HepG2 (cell line): ENCODE measurements at regions not wholly inside any gene's neighbourhood (a gene's known extent, or its start where the extent isn't known, plus 50 kb on each side); places are given as distances from the start of the nearest gene placed in this dataset.
A peak's percentile ranks its signal among the peaks of the same experiment; 100 is the strongest.

Experiments used
- ATAC-seq: fragments of 200-7000 bp; cut with Tn5 transposase; 3 replicates; pipeline ENCODE4 v1.9.1; 2020; ENCODE audit warnings: mild to moderate bottlenecking, moderate library complexity
- BruUV-seq: library from RNA; stranded (reverse); fragments of 400-500 nt; replicated peaks from 2 replicates; lab custom pipeline; 2021; lab: Mats Ljungman, UMichigan
- CTCF ChIA-PET: fragments of 300-600 bp; formaldehyde crosslinking; extraction: SDS; loops from one replicate; lab custom pipeline; 2021; ENCODE audit warnings: low total read pairs, inconsistent platforms, low intra/inter-chr PET ratio; lab: Yijun Ruan, JAX
- POLR2A ChIA-PET: fragments of 350-600 bp; sonication (Branson Sonifier 250); formaldehyde crosslinking; loops from one replicate; lab custom pipeline; 2020; ENCODE audit warnings: antibody characterized with exemption, inconsistent platforms; lab: Yijun Ruan, JAX
- DNase-seq: peaks from one replicate; pipeline ENCODE4 v3.0.0-alpha.2; 2015; ENCODE audit warnings: low spot score
- FAIRE-seq: peaks from 3 replicates; lab custom pipeline; 2011; peaks lifted over from hg19 to GRCh38; lab: Jason Lieb, UNC
- H2AFZ ChIP-seq: one replicate; pipeline ENCODE4 v1.6.1; 2011; ENCODE audit warnings: low read length, inconsistent platforms
- H3K27ac ChIP-seq: fragments of 300-600 bp; 3 replicates; pipeline ENCODE4 v1.8.0; 2011; ENCODE audit warnings: mixed run types, mild to moderate bottlenecking, mixed read lengths, low read length, inconsistent platforms; ENCODE audit not compliant: insufficient read depth; ENCODE audit errors: extremely low read length
- H3K27me3 ChIP-seq, 2 experiments: fragments of 200-600 bp in 1 of 2; 2 replicates in 1 of 2; 3 replicates in 1 of 2; pipeline versions ENCODE4 v1.6.0 to v1.8.0; 2011; ENCODE audit warnings: low read length in 2 of 2, mild to moderate bottlenecking in 2 of 2, moderate library complexity in 2 of 2, inconsistent platforms in 1 of 2; ENCODE audit not compliant: insufficient read depth in 2 of 2, control insufficient read depth in 1 of 2
- H3K36me3 ChIP-seq, 2 experiments: fragments of 200-600 bp in 1 of 2; replicated peaks in 1 of 2; 2 replicates in 1 of 2; 3 replicates in 1 of 2; pipeline versions ENCODE4 v1.5.1 to v1.8.0; 2011; ENCODE audit warnings: low read length in 2 of 2, inconsistent platforms in 1 of 2; ENCODE audit not compliant: insufficient read depth in 2 of 2, control insufficient read depth in 1 of 2
- H3K4me1 ChIP-seq: 2 replicates; pipeline ENCODE4 v1.5.1; 2012; ENCODE audit warnings: low read length, inconsistent platforms; ENCODE audit not compliant: insufficient read depth
- H3K4me2 ChIP-seq: 2 replicates; pipeline ENCODE4 v1.6.0; 2011; ENCODE audit warnings: low read depth, low read length, inconsistent platforms
- H3K4me3 ChIP-seq, 3 experiments: fragments of 200-600 bp in 1 of 3; sonication (generic), shearing (Covaris generic) in 1 of 3; replicated peaks in 1 of 3; 2 replicates each; pipeline ENCODE4 v1.5.1; 2011 to 2016; ENCODE audit warnings: low read length in 3 of 3, inconsistent platforms in 2 of 3, low read depth in 2 of 3, mild to moderate bottlenecking in 2 of 3, control low read depth in 1 of 3, mixed read lengths in 1 of 3; ENCODE audit not compliant: insufficient read depth in 1 of 3
- H3K79me2 ChIP-seq: one replicate; pipeline ENCODE4 v1.6.1; 2011; ENCODE audit warnings: low read length, inconsistent platforms; ENCODE audit not compliant: insufficient read depth
- H3K9ac ChIP-seq: 2 replicates; pipeline ENCODE4 v1.6.0; 2011; ENCODE audit warnings: mild to moderate bottlenecking, low read depth, low read length, inconsistent platforms; ENCODE audit not compliant: insufficient read depth
- H3K9me3 ChIP-seq: 2 replicates; pipeline ENCODE4 v1.5.1; 2012; ENCODE audit warnings: mild to moderate bottlenecking, low read length
- H4K20me1 ChIP-seq: 2 replicates; pipeline ENCODE4 v1.6.0; 2011; ENCODE audit warnings: inconsistent platforms, mild to moderate bottlenecking, low read length, moderate library complexity; ENCODE audit not compliant: insufficient read depth
- CEBPB ChIP-seq: IDR thresholded peaks from 2 replicates; pipeline ENCODE4 v1.6.1; 2011; ENCODE audit warnings: low read depth, low read length, improper control_type of control experiment, borderline replicate concordance
- CEBPG ChIP-seq: IDR thresholded peaks from 2 replicates; pipeline ENCODE4 v1.6.1; 2016
- HMG20A ChIP-seq: IDR thresholded peaks from 2 replicates; pipeline ENCODE4 v1.6.1; 2016; ENCODE audit warnings: borderline replicate concordance
- HNF4A ChIP-seq: sonication (generic); formaldehyde crosslinking; IDR thresholded peaks from 2 replicates; pipeline ENCODE4 v1.4.0; 2020; ENCODE audit warnings: missing genetic modification reagents
- SMARCC2 ChIP-seq: fragments of 450-650 bp; IDR thresholded peaks from 2 replicates; pipeline ENCODE4 v1.6.1; 2017; ENCODE audit warnings: antibody characterized with exemption, mild to moderate bottlenecking
- SOX13 ChIP-seq, 3 experiments: fragments of 450-650 bp in 1 of 3; sonication (generic) in 1 of 3; formaldehyde crosslinking in 1 of 3; IDR thresholded peaks in 2 of 3; conservative IDR thresholded peaks in 1 of 3; 2 replicates each; pipeline versions ENCODE4 v1.5.0 to v1.6.1; 2016 to 2020; ENCODE audit warnings: antibody characterized with exemption in 1 of 3, mild to moderate bottlenecking in 1 of 3, missing compliant biosample characterization in 1 of 3, missing genetic modification reagents in 1 of 3, moderate library complexity in 1 of 3
- STAT5B ChIP-seq: sonication (generic); formaldehyde crosslinking; IDR thresholded peaks from 2 replicates; pipeline ENCODE4 v1.4.0; 2020; ENCODE audit warnings: missing genetic modification reagents
- ZKSCAN8 ChIP-seq: IDR thresholded peaks from 2 replicates; pipeline ENCODE4 v1.6.1; 2016; ENCODE audit warnings: borderline replicate concordance, missing genetic modification reagents, missing compliant biosample characterization
- ZNF17 ChIP-seq: sonication (generic); formaldehyde crosslinking; IDR thresholded peaks from 2 replicates; pipeline ENCODE4 v1.5.0; 2020; ENCODE audit warnings: mild to moderate bottlenecking, missing genetic modification reagents
- WGBS: methylation state at CpG from one replicate; pipeline ENCODE4 v1.1.6; 2017; ENCODE audit warnings: low lambda C conversion rate; 5-methylcytosine and 5-hydroxymethylcytosine counted together
- in situ Hi-C: cut with HindIII; loops from 2 replicates; pipeline ENCODE4 v1.10.0; 2017; ENCODE audit warnings: low pct_unique_long_range_greater_than_20kb; ENCODE audit not compliant: extremely low pct_ligation_motif_present
- intact Hi-C: fragments of 100-400 bp; cut with micrococcal nuclease; formaldehyde crosslinking; loops from one replicate; pipeline ENCODE4 v1.10.0; 2022; ENCODE audit not compliant: unreplicated experiment
- TF ChIP-seq, protein P1 (sequence below): IDR thresholded peaks from 2 replicates; pipeline ENCODE4 v1.4.0; 2020; ENCODE audit warnings: mild to moderate bottlenecking, missing genetic modification reagents
- TF ChIP-seq, protein P2 (sequence below): sonication (generic); formaldehyde crosslinking; IDR thresholded peaks from 2 replicates; pipeline ENCODE4 v1.8.1; 2023; ENCODE audit warnings: missing genetic modification reagents, mild to moderate bottlenecking, borderline replicate concordance

DNA sequence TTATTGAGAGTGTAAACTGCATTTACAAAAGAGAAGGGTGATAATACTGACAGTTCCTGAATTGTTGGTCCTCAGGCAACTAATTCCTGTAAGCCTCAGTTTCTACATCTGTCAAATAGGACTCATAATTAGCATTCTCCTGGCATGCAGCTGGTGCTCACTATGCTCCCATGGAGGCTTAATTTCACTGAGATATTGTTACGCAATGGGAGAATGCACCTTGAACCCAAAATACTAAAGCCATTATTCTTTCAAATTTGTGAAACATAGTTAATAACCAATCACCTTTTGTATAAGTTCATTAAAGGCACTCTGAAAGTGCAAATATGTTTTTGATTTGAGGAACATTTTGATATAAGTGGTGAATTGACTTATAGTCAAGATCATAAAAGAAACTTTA lies 985.5 kb downstream of the CDH11 start:
- Histone ChIP-seq H3K4me1 (peaks cover 8% of the 10 kb centered on the region; the same call in 1 of the 2 replicates), H3K79me2 (no peaks in the 10 kb centered on the region), H3K9me3 (no peaks in the 10 kb centered on the region), H3K4me3 (no peak overlapping the region), H3K4me2 (no peak overlapping the region), H3K9ac (no peak overlapping the region), H3K36me3 (no peaks in the 10 kb centered on the region), H2AFZ (no peak overlapping the region), H4K20me1 (no peaks in the 10 kb centered on the region), H3K27me3 (no peaks in the 10 kb centered on the region), H3K27ac (no peak overlapping the region)
- WGBS, result 76% methylated on average over 1 of the region's 1 CpG
- DNase-seq, result no peak
- ChIA-PET POLR2A (no interaction called here), CTCF (no interaction called here)
- ATAC-seq, result no peak
- BruUV-seq, result no TSS peak
- FAIRE-seq, result no peak
- in situ Hi-C loops (no loop called here), intact Hi-C loops (no loop called here)
- TF ChIP-seq, protein P1, sequence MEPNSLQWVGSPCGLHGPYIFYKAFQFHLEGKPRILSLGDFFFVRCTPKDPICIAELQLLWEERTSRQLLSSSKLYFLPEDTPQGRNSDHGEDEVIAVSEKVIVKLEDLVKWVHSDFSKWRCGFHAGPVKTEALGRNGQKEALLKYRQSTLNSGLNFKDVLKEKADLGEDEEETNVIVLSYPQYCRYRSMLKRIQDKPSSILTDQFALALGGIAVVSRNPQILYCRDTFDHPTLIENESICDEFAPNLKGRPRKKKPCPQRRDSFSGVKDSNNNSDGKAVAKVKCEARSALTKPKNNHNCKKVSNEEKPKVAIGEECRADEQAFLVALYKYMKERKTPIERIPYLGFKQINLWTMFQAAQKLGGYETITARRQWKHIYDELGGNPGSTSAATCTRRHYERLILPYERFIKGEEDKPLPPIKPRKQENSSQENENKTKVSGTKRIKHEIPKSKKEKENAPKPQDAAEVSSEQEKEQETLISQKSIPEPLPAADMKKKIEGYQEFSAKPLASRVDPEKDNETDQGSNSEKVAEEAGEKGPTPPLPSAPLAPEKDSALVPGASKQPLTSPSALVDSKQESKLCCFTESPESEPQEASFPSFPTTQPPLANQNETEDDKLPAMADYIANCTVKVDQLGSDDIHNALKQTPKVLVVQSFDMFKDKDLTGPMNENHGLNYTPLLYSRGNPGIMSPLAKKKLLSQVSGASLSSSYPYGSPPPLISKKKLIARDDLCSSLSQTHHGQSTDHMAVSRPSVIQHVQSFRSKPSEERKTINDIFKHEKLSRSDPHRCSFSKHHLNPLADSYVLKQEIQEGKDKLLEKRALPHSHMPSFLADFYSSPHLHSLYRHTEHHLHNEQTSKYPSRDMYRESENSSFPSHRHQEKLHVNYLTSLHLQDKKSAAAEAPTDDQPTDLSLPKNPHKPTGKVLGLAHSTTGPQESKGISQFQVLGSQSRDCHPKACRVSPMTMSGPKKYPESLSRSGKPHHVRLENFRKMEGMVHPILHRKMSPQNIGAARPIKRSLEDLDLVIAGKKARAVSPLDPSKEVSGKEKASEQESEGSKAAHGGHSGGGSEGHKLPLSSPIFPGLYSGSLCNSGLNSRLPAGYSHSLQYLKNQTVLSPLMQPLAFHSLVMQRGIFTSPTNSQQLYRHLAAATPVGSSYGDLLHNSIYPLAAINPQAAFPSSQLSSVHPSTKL, result peak; percentile 54
- TF ChIP-seq SOX13 (IDR thresholded peaks at IDR 0.05) (no peak), SOX13 (CRISPR knock-in tag; conservative IDR thresholded peaks at IDR 0.05 in 1 of 2, IDR thresholded peaks at IDR 0.05 in 1 of 2) (0 out of 4 replicates have a peak, but pooled peaks of 1 of the 2 experiments have one; percentile 34), CEBPB (peak; percentile 88), ZNF17 (CRISPR knock-in tag) (no peak), STAT5B (no peak), HNF4A (CRISPR knock-in tag) (peak; percentile 55; the same call in 1 of the 2 replicates), HMG20A (CRISPR knock-in tag) (0 out of 2 replicates have a peak, but pooled peaks have one; percentile 14), SMARCC2 (no peak), CEBPG (CRISPR knock-in tag) (peak; percentile 68), ZKSCAN8 (CRISPR knock-in tag) (peak; percentile 81; the same call in 1 of the 2 replicates)
- TF ChIP-seq, protein P2, sequence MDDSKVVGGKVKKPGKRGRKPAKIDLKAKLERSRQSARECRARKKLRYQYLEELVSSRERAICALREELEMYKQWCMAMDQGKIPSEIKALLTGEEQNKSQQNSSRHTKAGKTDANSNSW (CRISPR knock-in tag), result no peak
